ENCODE measurements at regions not wholly inside any gene's neighbourhood (a gene's known extent, or its start where the extent isn't known, plus 50 kb on each side); places are given as distances from the start of the nearest gene placed in this dataset.

- TF ChIP-seq, protein P1, sequence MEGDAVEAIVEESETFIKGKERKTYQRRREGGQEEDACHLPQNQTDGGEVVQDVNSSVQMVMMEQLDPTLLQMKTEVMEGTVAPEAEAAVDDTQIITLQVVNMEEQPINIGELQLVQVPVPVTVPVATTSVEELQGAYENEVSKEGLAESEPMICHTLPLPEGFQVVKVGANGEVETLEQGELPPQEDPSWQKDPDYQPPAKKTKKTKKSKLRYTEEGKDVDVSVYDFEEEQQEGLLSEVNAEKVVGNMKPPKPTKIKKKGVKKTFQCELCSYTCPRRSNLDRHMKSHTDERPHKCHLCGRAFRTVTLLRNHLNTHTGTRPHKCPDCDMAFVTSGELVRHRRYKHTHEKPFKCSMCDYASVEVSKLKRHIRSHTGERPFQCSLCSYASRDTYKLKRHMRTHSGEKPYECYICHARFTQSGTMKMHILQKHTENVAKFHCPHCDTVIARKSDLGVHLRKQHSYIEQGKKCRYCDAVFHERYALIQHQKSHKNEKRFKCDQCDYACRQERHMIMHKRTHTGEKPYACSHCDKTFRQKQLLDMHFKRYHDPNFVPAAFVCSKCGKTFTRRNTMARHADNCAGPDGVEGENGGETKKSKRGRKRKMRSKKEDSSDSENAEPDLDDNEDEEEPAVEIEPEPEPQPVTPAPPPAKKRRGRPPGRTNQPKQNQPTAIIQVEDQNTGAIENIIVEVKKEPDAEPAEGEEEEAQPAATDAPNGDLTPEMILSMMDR (conservative IDR thresholded peaks at IDR 0.05; ENCODE audit: low read depth, low read length), result no peak
- no peak for TF ChIP-seq EZH2 (IDR thresholded peaks at IDR 0.05; ENCODE audit: low read length, unreplicated experiment)
Observed at GRCh38 chr12:18794000-18794399, 56.1 kb downstream of the CAPZA3 start.

Data from PC-3 (cell line).